Hematopoietic multipotent progenitor cell treated with erythropoietin and hydrocortisone succinate and interleukin-3 and kit ligand, for 4 days (in vitro differentiated cells): ENCODE measurements at regions not wholly inside any gene's neighbourhood (a gene's known extent, or its start where the extent isn't known, plus 50 kb on each side); places are given as distances from the start of the nearest gene placed in this dataset.
A peak's percentile ranks its signal among the peaks of the same experiment; 100 is the strongest.

Source experiments
- DNase-seq: peaks from one replicate; pipeline ENCODE4 v3.0.0-alpha.2; 2015

DNA sequence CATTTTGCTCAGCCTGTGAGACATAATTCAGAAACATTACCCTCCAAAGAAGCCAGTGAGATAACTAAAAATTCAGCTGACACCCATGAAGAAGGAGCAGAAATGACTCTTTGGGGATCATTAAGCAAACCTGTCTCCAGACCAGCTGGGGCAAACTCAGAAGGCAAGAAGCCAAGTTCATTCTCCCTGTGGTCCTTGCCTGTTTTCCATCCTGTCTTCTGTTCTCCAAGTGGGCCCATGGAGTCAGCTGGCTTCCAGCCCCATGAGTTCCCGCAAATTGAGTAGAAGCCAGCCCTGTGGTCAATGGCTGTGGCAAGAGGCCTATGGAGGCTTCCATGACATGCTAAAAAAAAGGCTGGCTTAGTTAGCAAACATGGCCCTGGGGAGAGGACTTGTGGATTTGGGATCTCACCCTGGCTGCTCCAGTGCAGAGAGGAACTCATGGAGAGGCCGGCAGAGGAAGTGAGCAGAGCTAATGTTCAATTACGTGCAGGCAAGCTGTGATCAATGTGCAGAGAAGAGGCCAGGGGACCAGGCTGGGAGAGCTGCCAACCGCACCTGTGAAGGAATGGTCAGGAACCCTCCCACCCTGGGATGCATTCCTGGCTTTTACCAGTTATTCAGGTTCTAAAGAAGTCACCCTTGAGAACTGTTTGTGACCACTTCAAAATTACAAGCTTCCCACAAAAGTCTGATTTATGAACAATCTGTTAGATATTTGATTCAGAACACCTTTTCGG lies 229.1 kb downstream of the TSHZ3 start:
- no peak for DNase-seq

DNA sequence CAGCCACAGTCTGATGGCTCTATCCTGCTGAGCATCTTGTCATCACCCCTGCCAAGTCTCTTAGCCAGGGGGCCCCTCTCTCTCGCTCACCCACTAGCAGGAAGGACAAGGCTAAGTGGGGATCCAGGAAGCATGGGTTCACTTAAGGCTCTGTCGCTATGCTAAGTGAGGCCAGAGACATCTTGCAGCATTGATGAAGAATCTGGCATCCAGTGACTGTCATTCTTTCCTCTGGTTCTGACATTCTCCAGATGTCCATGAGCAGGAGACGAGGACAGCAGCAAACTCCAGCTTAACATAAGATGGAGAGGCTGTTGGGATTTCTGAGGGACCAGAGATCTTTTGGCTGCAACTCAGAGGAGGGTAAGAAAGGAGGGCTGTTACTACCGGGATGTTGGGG lies 230.2 kb downstream of the TSHZ3 start:
- no peak for DNase-seq

DNA sequence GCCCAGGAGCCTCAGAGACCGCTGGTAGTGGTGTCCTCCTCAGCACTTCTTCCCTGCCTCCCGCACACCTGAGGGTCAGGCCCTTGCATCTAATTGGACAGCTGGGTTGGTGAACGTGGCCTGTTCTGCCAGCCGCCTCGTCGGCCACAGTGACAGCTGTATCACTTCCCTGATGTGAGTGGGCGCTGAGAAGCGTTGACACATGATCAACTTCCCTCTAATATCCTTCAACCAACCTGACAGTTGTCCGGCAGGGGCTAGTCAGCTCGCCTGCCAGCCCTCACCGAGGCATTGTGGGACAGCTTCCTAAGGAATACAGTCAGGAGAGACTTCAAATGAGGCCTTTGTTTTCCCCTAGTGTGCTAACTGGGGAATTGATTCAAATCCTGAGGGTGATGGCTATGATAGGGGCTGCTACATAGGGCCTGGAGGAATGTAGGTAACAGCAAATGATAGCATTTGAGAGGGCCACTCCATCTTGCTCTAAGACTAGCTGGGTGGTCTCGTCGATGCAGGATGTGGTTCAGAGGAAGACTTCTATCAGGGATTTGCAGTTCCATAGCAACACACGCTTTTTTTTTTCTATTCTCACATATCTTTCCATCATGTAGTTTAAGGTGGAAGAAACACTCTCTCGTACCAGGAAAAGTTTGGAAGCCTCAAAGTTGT lies 230.8 kb downstream of the TSHZ3 start:
- no peak for DNase-seq

DNA sequence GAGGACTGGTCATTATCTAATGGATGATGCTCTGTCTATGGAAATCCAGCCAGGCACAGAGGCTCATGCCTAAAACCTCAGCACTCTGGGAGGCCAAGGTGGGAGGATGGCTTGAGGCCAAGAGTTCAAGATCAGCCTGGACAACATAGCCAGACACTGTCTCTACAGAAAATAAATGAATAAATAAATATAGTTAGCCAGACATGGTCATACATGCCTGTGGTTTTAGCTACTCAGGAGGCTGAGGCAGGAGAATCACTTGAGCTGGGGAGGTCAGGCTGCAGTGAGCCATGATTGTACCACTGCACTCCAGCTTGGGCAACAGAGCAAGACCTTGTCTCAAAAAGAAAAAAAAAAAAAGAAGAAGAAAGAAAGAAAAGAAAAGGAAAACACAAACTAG lies 234.7 kb downstream of the TSHZ3 start:
- DNase-seq: no peak

DNA sequence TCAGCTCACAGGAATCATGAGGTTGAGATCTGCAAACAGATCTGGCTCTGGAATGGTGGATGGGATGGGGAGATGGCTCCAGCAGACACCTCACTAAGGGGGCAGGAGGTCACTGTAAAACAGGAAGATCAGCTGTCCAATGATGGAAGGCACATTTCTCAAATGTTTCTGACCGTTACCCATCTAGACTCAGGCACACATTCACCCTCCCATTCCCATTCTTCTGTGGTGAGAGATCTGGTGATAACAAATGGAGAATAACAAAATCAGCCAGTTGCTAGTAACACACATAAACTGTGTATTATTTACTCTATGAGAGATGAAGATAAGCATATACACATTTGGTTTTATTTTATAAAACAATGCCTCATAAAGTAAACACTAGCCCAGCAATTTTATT lies 235.9 kb downstream of the TSHZ3 start:
- DNase-seq: no peak

DNA sequence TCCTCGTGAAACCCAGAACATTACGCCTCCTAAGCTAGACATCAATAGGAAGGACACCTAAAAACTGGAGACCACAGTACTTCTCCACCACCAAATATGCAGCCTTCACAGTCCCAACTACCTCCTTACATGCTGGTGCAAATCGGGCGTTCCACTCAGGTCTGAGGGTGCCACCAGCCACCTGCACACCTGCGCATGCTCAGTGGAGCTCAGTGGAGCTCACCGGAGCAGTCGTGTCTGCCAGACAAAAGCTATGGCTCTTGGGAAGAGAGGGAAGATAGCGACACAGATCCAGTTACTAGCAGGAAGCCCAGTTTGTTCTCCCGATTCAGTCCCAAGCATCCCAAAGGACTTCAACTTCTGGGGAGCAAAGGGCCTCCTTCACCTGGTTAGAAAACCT lies 237.1 kb downstream of the TSHZ3 start:
- DNase-seq: no peak

DNA sequence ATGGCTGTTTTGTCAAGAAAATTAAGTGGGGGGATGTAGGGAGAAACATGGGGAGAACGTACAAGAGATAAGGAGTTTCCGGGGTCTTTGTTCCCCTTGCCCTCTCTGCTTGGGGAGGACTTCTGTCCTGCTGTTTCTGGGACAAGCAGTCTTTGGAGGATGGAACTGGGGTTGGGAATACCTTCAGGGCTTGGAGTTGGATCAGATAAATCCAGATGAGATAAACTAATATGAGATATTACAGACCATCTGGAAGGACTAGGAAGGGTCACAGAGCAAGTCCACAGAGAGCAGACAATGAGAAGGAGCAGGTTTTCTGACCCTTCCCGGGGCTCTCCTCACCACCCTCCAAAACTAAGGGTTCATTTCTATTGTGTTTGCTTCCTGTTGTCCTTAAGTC lies 237.5 kb downstream of the TSHZ3 start:
- DNase-seq: no peak

DNA sequence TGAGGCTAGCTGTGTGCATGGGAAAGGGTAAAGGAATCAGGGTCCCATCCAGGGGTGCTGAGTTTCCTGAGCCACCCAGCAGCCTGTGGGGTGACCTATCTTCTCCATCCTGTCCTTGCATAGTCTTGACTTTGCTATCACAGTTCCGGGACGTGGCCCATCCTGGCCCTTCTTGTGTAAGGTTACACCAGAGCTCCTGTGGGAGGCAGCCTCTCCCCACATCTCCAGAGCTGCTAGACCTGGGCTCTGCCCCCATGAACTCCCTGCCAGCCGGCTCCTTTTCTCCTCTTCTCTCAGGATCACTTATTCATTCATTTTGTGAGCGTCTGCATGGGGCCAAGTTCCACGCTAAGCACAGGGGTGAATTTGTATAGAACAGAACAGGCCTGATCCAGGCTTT lies 238.9 kb downstream of the TSHZ3 start:
- peak; percentile 17 for DNase-seq

DNA sequence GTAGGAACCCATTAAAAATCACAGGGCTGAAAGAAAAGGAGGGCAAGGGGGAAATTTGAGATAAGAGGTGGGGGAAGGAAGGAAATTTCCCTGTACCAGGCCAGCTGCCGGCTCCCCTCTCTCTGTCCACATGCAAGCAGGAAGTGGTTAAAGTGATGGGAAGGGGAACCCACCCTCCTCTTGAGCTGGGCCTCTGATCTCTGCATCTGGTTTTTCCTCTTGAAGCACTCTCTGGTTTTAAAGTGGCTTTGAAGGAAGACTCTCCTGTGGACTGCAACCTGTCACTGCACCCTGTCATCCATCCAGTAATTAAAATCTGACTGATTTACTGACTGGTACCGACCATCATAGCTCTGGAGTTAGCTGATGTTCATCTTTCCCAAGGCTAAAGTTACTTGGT lies 239.6 kb downstream of the TSHZ3 start:
- peak; percentile 18 for DNase-seq

DNA sequence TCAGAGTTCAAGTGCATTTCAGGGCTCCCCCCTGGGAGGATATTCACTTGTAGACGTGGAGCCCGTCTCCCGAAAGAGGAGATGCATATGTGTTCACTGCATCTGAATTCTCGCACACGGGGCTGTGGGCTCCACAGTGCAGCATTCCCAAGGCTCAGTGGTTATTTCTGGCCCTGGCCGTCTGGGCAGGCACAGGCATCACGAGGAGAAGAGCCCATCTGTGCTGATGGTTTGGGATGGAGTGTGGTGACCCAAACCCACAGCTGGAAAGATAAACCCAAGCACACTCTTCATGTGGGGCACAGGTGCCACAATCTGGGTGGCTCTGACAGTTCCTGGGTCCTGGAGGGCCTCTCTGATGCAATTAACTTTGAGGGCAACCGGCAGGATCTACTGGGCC lies 242.1 kb downstream of the TSHZ3 start:
- DNase-seq: no peak

DNA sequence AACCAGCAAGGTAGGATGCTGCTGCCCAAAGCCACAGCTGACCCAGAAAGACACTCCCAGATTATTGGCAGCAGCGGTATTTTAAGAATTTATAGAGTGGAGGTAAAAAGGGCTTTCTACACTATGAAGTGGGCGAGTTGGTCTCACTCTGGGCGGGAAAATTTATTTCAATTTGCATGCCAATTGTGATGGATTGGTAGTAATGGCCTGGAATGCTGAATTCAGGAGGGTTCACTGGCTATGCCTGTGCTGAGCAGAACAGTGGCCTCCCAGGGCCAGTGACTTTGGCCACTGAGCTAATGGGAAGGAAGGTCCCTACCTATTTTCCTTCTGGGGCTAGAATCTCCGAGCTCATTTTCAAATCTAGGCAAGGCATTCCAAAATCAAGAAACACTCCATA lies 243.5 kb downstream of the TSHZ3 start:
- DNase-seq: no peak

DNA sequence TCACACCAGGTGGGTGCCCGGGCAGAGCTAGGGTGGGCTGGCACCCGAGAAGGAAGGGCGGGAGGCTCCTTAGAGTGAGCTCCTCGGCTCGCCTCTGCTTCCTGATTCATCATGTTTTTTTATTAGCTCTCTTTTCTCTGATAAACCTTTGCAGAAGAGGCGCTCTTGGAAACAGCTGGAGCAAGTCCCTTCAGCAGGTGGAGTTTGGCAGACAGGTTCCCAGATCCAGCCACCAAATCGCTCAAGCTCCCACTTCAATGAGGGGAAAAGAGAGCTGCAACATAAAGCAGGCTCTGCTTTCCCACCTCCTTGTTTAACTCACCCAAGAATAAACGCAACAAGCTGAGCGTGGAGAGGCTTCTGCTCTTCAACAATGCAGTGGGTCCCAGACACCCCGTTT lies 244.8 kb downstream of the TSHZ3 start:
- no peak for DNase-seq

DNA sequence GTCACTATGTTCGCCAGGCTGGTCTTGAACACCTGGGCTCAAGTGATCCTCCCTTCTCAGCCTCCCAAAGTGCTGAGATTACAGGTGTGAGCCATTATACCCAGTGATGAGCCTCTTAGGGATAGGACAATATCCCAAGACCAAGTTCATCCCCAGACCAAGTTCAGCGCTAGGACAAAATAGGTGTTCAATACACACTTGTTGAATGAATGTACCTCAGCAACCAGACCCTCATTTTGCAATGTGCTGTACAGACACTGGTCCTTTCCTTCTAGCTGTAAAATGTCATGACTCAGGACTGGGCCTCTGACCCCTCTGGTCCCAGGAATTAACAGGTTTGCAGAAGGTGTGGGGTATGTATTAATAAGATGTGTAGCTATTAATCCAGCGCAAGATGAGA lies 246.0 kb downstream of the TSHZ3 start:
- no peak for DNase-seq

DNA sequence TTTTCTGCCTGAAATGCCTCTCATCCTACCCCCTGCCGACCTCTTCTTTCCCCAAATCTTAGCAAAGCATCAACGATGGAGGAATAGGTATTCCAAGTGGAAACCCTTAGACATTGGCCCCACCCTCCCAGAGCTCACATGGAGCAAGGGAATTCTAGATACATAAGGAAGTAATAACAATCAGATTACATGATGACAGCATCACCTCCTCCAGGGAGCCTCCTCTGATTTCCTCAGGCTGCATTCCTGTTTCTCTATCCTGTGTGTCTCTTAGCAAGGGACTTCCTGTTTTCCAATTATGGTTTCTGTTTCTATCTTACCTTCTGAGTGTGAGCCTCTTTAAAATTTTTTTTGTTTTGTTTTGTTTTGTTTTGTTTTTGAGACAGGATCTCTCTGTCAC lies 246.6 kb downstream of the TSHZ3 start:
- no peak for DNase-seq

DNA sequence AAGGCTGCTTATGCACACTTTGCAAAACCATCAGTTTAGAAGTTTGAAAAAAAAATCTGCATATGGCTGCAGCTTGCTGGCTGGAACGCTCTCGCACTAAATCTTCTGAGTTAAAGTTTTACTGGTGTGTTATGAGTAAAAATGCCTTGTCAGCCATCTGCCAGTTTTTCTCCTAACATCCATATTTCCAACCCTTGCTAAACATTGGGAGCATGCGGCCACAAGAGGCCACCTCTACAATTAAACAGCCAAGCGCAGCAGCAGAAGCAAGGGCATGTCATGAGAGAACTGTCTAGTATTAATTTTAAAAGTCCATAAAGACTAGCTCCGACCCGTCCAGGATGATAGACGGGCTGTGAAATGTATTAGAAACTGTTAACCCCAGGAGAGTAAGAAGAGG lies 248.3 kb downstream of the TSHZ3 start:
- DNase-seq: no peak

DNA sequence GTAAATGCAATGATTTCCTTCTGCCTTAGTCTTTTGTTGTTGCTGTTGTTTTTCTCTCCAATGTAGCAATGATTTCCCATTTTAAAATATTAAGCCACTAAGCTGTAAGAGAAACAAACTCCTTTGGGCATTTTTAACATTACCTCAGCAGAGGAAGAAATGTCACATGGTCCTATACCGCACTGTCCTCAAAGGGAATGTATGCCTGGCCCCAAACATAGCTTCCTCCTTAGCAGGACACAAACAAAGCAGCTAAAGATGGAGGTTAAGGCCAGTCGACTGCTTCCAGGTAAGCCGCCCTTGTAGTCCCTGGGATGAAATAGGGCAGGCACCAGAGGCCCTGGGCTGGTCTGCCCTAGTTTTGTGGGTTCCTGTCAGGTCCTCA lies 249.0 kb downstream of the TSHZ3 start:
- no peak for DNase-seq

DNA sequence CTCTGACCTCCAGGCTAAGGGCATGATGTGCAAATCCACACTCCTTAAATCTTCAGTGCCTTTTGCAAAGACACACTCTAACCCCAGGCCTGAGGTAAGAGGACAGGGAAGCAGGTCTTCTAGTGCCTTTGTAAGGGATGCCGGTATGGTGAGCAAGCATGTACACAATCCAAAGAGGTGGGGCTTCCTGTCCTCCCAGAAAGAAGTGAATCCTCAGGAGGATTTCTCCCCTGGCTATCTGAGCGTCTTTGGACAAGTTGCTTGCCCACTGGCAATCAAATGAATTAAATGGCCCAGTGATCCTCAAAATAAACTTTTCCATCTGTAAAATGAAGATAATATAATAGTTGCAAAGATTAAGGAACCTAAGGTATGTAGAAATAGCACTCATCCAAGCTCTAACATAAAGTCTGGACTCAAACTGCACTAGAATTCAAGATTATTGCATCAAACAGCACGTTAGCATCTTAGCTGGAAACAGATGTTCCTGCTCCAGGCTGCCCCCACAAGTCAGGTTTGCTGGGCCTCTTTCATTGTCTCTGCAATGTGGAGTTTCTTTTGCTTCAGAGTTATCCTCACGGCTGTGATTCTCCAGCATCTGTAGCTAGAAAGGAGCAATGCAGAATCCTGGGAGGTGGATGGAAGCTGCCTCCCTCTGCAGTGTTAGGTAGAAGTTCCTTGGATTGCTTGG lies 249.6 kb downstream of the TSHZ3 start:
- no peak for DNase-seq

DNA sequence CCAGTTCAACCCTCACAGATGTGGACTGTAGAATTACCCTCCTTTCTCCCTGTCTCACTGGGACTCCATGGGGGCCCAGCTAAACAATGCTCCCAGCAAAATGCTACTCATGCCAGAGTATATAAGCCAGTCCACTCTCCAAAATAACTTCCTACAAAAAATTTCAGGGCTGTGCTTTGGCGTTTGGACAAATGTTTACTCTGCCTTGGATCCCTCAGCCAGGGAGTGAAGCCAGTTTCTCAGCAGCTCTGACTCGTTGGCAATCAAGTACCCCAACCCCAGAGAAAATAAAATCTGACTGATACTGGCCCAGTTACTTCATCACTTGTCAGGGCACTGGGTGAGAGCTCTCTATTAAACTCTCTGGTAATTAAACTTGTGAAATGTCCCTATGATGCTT lies 250.4 kb downstream of the TSHZ3 start:
- no peak for DNase-seq

DNA sequence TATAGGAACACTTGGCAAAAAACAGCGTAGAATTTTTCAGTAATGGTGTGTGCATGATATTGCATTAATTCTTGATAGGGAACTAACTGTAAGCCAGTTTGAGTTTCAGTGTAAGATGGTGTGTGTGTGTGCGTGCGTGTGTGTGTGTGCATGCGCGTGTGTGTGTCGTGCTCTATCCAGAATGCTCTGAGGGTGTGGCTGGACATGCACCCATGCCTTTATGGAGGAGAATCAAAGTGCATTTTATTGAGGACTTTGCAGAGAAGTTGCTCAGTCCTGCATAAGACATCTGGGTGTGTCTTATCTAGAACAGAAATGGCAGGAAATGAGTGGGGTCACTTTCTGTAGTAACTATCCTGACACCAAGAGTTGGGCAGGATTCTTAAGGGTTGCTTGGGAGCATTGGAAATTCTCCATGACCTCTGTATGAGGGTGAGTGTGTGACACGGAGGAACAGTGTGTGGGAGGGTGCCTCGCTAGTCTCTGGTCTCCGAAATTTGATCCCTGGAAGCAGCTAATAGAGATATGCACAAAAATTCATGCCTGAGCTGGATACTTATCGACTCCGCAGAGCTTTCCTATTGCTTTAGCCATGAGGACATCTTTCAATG lies 252.2 kb downstream of the TSHZ3 start:
- no peak for DNase-seq

DNA sequence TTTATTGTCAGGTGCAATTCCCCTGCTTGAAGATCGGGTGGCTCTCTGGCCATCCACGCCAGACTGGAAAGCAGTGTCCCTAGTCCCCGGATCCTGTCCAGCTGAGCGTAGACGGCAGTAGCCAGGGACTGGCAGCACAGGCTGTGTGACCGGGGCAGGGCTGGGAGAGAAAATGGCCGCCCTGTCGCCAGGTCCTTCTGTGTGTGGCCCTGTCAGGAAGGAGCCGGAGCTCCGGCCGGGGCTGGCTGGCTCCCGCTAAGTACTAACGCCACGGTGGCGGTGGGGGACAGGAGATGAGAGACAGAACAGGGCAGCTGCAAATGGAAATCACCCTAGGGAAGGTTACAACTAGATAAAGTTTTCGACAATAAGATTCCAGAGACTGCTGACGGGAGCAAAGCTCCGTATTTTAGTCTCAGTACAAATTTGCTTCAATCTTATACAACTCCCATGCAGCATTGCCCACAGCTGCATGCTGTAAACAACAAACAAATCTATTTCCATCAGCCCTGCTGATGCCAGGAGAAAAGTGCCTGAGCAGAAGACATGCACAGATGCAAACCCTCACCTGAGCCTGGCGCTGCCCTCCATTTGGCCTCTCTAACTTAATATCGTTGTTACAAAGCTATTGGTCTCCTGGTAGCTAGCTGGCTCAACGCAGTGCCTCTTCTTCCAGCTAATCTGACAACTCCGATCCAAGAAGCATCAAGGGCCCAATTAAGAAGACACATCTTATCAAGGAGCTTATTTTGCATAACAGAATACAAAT lies 253.0 kb downstream of the TSHZ3 start:
- no peak for DNase-seq

DNA sequence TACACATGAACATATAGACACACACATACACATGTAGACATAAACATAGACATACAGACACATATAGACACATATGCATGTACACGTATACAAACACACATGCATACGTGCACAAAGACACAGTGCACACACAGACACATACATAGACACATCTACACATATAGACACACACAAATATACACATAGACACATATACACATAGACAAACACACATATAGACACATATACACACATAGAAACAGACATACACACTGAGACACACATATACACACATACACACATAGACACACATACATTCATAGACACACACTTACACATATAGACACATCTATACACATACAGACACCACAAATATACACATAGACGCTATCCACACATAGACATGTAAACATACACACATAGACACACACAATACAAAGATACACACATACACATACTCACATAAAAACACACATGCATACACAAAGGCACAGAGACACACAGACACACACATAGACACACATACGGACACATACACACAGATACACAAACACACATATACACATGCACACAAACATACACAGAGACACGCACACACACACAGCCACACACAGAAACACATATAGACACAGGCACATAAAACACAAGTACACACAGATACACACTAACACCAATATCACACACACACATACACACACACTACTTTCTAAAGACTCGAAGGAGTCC lies 254.0 kb downstream of the TSHZ3 start:
- DNase-seq: no peak

DNA sequence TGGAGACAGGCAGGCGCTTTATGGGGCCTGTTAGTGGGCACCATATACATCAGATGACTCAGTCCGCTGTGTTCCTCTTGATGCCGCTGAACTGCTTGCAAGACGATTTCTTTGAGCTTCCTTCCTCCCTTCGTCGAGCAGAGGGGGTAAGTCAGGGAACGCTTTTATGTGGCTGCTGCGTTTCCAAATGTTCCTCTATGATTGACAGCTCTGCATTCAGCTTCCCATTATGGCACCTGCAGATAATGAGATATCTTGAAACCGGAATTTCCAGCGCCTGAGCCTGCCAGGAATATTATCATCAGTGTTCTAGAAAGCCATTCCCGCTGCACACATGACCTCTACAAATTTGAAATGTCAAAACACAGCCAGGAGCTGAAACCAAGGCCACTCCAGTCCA lies 257.0 kb downstream of the TSHZ3 start:
- DNase-seq: peak; percentile 26

DNA sequence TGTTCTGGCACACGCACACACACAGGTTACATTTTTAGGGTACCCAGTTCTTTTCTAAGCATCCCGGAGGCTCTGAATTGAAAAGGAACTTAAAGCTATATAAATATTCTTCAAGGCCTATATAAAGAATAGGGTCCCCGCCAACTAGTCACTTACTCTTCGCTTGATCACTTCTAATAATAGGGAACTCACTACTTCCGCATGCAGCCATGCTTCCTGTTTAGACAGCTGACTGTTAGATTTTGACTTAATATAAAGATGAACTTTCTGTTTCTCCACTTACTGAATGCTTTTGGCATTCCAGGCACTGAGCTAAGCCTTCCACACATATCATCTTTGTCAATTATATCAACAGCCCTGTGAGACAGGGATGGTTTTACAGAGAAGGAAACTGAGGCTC lies 259.6 kb downstream of the TSHZ3 start:
- DNase-seq: no peak
